ENCODE measurements at regions not wholly inside any gene's neighbourhood (a gene's known extent, or its start where the extent isn't known, plus 50 kb on each side); places are given as distances from the start of the nearest gene placed in this dataset.

GRCh38 chr18:43827311-43827710, 550.0 kb upstream of the SYT4 start:
- no peak for TF ChIP-seq EZH2 (IDR thresholded peaks at IDR 0.05; ENCODE audit: insufficient read depth, poor library complexity, severe bottlenecking)
- no peak for TF ChIP-seq EZH2phosphoT487 (IDR thresholded peaks at IDR 0.05; ENCODE audit: insufficient read depth, low read depth)
